OCI-LY7 (cell line): ENCODE measurements at regions not wholly inside any gene's neighbourhood (a gene's known extent, or its start where the extent isn't known, plus 50 kb on each side); places are given as distances from the start of the nearest gene placed in this dataset.

Experiments used
- BruUV-seq: library from RNA; stranded (reverse); fragments of 400-500 nt; replicated peaks from 2 replicates; lab custom pipeline; 2021; lab: Mats Ljungman, UMichigan
- CTCF ChIA-PET: fragments of 300-600 bp; sonication (Branson Sonifier 250); formaldehyde crosslinking; loops from one replicate; lab custom pipeline; 2022; ENCODE audit warnings: antibody characterized with exemption; ENCODE audit not compliant: unreplicated experiment; lab: Charles Lee
- POLR2A ChIA-PET: fragments of 300-600 bp; sonication (Branson Sonifier 250); formaldehyde crosslinking; loops from one replicate; lab custom pipeline; 2022; ENCODE audit warnings: antibody characterized with exemption; lab: Charles Lee
- DNase-seq: peaks from one replicate; pipeline ENCODE4 v3.0.0-alpha.2; 2015; ENCODE audit warnings: low spot score
- H2AFZ ChIP-seq: fragments of 200-600 bp; sonication (generic), shearing (Covaris generic); 2 replicates; pipeline ENCODE4 v1.6.1; 2014; ENCODE audit warnings: mild to moderate bottlenecking, antibody characterized with exemption, low read length, moderate library complexity
- H3K27ac ChIP-seq: fragments of 200-600 bp; sonication (generic); 2 replicates; pipeline ENCODE4 v1.5.1; 2014; ENCODE audit warnings: mixed run types, low read depth, mild to moderate bottlenecking, moderate library complexity, low read length, inconsistent platforms; ENCODE audit not compliant: poor library complexity, severe bottlenecking
- H3K36me3 ChIP-seq: fragments of 200-600 bp; sonication (generic); 2 replicates; pipeline ENCODE4 v1.6.1; 2014; ENCODE audit warnings: mild to moderate bottlenecking, antibody characterized with exemption, low read length, moderate library complexity, mixed read lengths; ENCODE audit not compliant: insufficient read depth
- H3K4me1 ChIP-seq: fragments of 200-600 bp; sonication (generic); 2 replicates; pipeline ENCODE4 v1.5.1; 2014; ENCODE audit warnings: mild to moderate bottlenecking, low read length; ENCODE audit not compliant: insufficient read depth, poor library complexity, severe bottlenecking
- H3K4me2 ChIP-seq: fragments of 200-600 bp; sonication (generic); 2 replicates; pipeline ENCODE4 v1.6.1; 2014; ENCODE audit warnings: mild to moderate bottlenecking, low read length
- H3K4me3 ChIP-seq: fragments of 200-600 bp; sonication (generic); 2 replicates; pipeline ENCODE4 v1.5.1; 2014; ENCODE audit warnings: mild to moderate bottlenecking, low read depth, low read length; ENCODE audit not compliant: poor library complexity, severe bottlenecking
- H3K79me2 ChIP-seq: fragments of 200-600 bp; sonication (generic); 2 replicates; pipeline ENCODE4 v1.6.1; 2016; ENCODE audit warnings: low read depth, mild to moderate bottlenecking, low read length, moderate library complexity, mixed read lengths; ENCODE audit not compliant: insufficient read depth
- H3K9me2 ChIP-seq: fragments of 200-600 bp; sonication (generic); 2 replicates; pipeline ENCODE4 v1.6.1; 2016; ENCODE audit warnings: mild to moderate bottlenecking, low read length, mixed read lengths; ENCODE audit not compliant: insufficient read depth
- H3K9me3 ChIP-seq: fragments of 200-600 bp; sonication (generic); 2 replicates; pipeline ENCODE4 v1.6.1; 2014; ENCODE audit warnings: mild to moderate bottlenecking, mixed run types, low read length, mixed read lengths
- H4K20me1 ChIP-seq: fragments of 200-600 bp; sonication (generic); 2 replicates; pipeline ENCODE4 v1.6.1; 2014; ENCODE audit warnings: mild to moderate bottlenecking, antibody characterized with exemption, low read length, moderate library complexity, mixed read lengths; ENCODE audit not compliant: insufficient read depth
- CTCF ChIP-seq: fragments of 200-600 bp; sonication (generic); conservative IDR thresholded peaks from 2 replicates; pipeline ENCODE4 v1.5.1; 2014; ENCODE audit warnings: mild to moderate bottlenecking, antibody characterized with exemption, low read length, moderate library complexity, mixed read lengths
- EZH2phosphoT487 ChIP-seq: fragments of 200-600 bp; sonication (generic); IDR thresholded peaks from 2 replicates; pipeline ENCODE4 v1.6.1; 2018; ENCODE audit warnings: low read depth, borderline replicate concordance, mild to moderate bottlenecking, mixed run types, antibody characterized with exemption, low read length, moderate library complexity, mixed read lengths
- intact Hi-C: fragments of 100-400 bp; cut with micrococcal nuclease; formaldehyde crosslinking; loops from one replicate; pipeline ENCODE4 v1.10.0; 2022; ENCODE audit not compliant: unreplicated experiment

GRCh38 chr7:86963599-86964230, 95.7 kb downstream of the ELAPOR2 start:
- TF ChIP-seq EZH2phosphoT487: no peak
- TF ChIP-seq CTCF: no peak
- no peaks in the 10 kb centered on the region for H4K20me1 ChIP-seq
- H3K9me3 ChIP-seq: no peaks in the 10 kb centered on the region
- no peaks in the 10 kb centered on the region for H3K4me1 ChIP-seq
- DNase-seq: no peak
- H3K36me3 ChIP-seq: no peaks in the 10 kb centered on the region
- no peaks in the 10 kb centered on the region for H3K79me2 ChIP-seq
- H3K4me2 ChIP-seq: no peak overlapping the region
- intact Hi-C loops: no loop called here
- ChIA-PET CTCF (no interaction called here), POLR2A (interaction anchor here (0.6 to 0.7 kb wide), 3 partner anchors 22 to 981 kb away, joined by 3 to 4 read pairs (median 3); no protein-coding TSS in a partner anchor)
- no peak overlapping the region for H2AFZ ChIP-seq
- H3K9me2 ChIP-seq: no peaks in the 10 kb centered on the region
- no peak overlapping the region for H3K4me3 ChIP-seq
- no TSS peak for BruUV-seq
- no peak overlapping the region for H3K27ac ChIP-seq

- ChIA-PET CTCF (no interaction called here), POLR2A (interaction anchor here (1.0 kb wide), 1 partner anchor 9 kb away, joined by 3 read pairs; no protein-coding TSS in a partner anchor)
- no peaks in the 10 kb centered on the region for H3K9me2 ChIP-seq
- no peak overlapping the region for H3K4me2 ChIP-seq
- no peaks in the 10 kb centered on the region for H4K20me1 ChIP-seq
- no peaks in the 10 kb centered on the region for H3K4me1 ChIP-seq
- H3K27ac ChIP-seq: no peak overlapping the region
- H3K79me2 ChIP-seq: no peaks in the 10 kb centered on the region
- no peak for TF ChIP-seq EZH2phosphoT487
- TF ChIP-seq CTCF: no peak
- no peak overlapping the region for H2AFZ ChIP-seq
- no peaks in the 10 kb centered on the region for H3K36me3 ChIP-seq
- BruUV-seq: no TSS peak
- DNase-seq: no peak
- no peak overlapping the region for H3K4me3 ChIP-seq
- intact Hi-C loops: no loop called here
- H3K9me3 ChIP-seq: no peaks in the 10 kb centered on the region
These were observed 96.8 kb downstream of the ELAPOR2 start for GRCh38 chr7:86962623-86963022.

GRCh38 chr7:86961686-86962085, 97.8 kb downstream of the ELAPOR2 start:
- H3K4me3 ChIP-seq: no peak overlapping the region
- H3K4me2 ChIP-seq: no peak overlapping the region
- no TSS peak for BruUV-seq
- ChIA-PET POLR2A (no interaction called here), CTCF (no interaction called here)
- intact Hi-C loops: no loop called here
- no peak for DNase-seq
- H3K36me3 ChIP-seq: no peaks in the 10 kb centered on the region
- H3K27ac ChIP-seq: no peak overlapping the region
- TF ChIP-seq EZH2phosphoT487 (no peak), CTCF (no peak)
- no peaks in the 10 kb centered on the region for H4K20me1 ChIP-seq
- no peak overlapping the region for H2AFZ ChIP-seq
- no peaks in the 10 kb centered on the region for H3K79me2 ChIP-seq
- no peaks in the 10 kb centered on the region for H3K9me3 ChIP-seq
- no peaks in the 10 kb centered on the region for H3K9me2 ChIP-seq
- no peaks in the 10 kb centered on the region for H3K4me1 ChIP-seq
